Common myeloid progenitor, CD34-positive (primary cell): ENCODE measurements at regions not wholly inside any gene's neighbourhood (a gene's known extent, or its start where the extent isn't known, plus 50 kb on each side); places are given as distances from the start of the nearest gene placed in this dataset.
"Not testable (repeated sequence)": the region's sequence is repeated elsewhere in the genome, so short reads cannot be mapped to it uniquely, and the experiment has no call there.

Experiments used
- CTCF ChIA-PET: fragments of 350-600 bp; sonication (Branson Sonifier 250); formaldehyde crosslinking; loops from one replicate; lab custom pipeline; 2021; ENCODE audit warnings: antibody characterized with exemption; lab: Charles Lee
- POLR2A ChIA-PET: fragments of 350-600 bp; sonication (Branson Sonifier 250); formaldehyde crosslinking; loops from one replicate; lab custom pipeline; 2021; ENCODE audit warnings: antibody characterized with exemption; lab: Charles Lee
- DNase-seq, 3 donors: peaks; one replicate each; pipeline versions ENCODE4 v3.0.0 to v3.0.0-alpha.2; 2013
- H3K27ac ChIP-seq, 2 experiments: 1 replicate in 1 of 2; 2 replicates in 1 of 2; pipeline ENCODE4 v1.7.0; 2013; ENCODE audit warnings: inconsistent platforms in 2 of 2, low read length in 2 of 2, mild to moderate bottlenecking in 2 of 2, low read depth in 1 of 2, moderate library complexity in 1 of 2; ENCODE audit not compliant: severe bottlenecking in 2 of 2, insufficient read depth in 1 of 2, poor library complexity in 1 of 2
- H3K27me3 ChIP-seq, 5 experiments: replicated peaks in 2 of 5; 1 replicate in 3 of 5; 2 replicates in 2 of 5; pipeline versions ENCODE4 v1.6.1 to v1.7.0; 2013; ENCODE audit warnings: low read length in 4 of 5, mild to moderate bottlenecking in 2 of 5, moderate library complexity in 2 of 5, inconsistent platforms in 1 of 5; ENCODE audit not compliant: insufficient read depth in 5 of 5, control insufficient read depth in 4 of 5
- H3K36me3 ChIP-seq, 4 experiments: 1 replicate in 2 of 4; 2 replicates in 2 of 4; pipeline versions ENCODE4 v1.6.1 to v1.7.0; 2013; ENCODE audit warnings: low read length in 3 of 4, control low read depth in 1 of 4, mild to moderate bottlenecking in 1 of 4; ENCODE audit not compliant: control insufficient read depth in 4 of 4, insufficient read depth in 4 of 4
- H3K4me1 ChIP-seq, 4 experiments: 1 replicate in 3 of 4; 2 replicates in 1 of 4; pipeline versions ENCODE4 v1.6.1 to v1.7.1; 2013; ENCODE audit warnings: low read length in 3 of 4, mild to moderate bottlenecking in 3 of 4, control low read depth in 1 of 4, inconsistent platforms in 1 of 4, moderate library complexity in 1 of 4; ENCODE audit not compliant: control insufficient read depth in 4 of 4, insufficient read depth in 4 of 4; ENCODE audit errors: control extremely low read depth in 1 of 4
- H3K4me3 ChIP-seq, 7 experiments: 1 replicate in 4 of 7; 2 replicates in 3 of 7; pipeline versions ENCODE4 v1.5.1 to v1.7.0; 2013; ENCODE audit warnings: mild to moderate bottlenecking in 7 of 7, low read length in 6 of 7, moderate library complexity in 6 of 7, inconsistent platforms in 2 of 7, low read depth in 2 of 7, control low read depth in 1 of 7; ENCODE audit not compliant: insufficient read depth in 4 of 7, control insufficient read depth in 1 of 7; ENCODE audit errors: extremely low read depth in 1 of 7
- H3K9me3 ChIP-seq, 5 experiments: 1 replicate in 4 of 5; 2 replicates in 1 of 5; pipeline versions ENCODE4 v1.6.1 to v1.7.1; 2013; ENCODE audit warnings: low read length in 4 of 5, mild to moderate bottlenecking in 2 of 5, inconsistent platforms in 1 of 5, low read depth in 1 of 5, moderate library complexity in 1 of 5; ENCODE audit not compliant: control insufficient read depth in 4 of 5, insufficient read depth in 2 of 5; ENCODE audit errors: control extremely low read depth in 1 of 5
- WGBS: methylation state at CpG from one replicate; pipeline ENCODE4 v1.1.5; 2013; ENCODE audit not compliant: insufficient coverage; 5-methylcytosine and 5-hydroxymethylcytosine counted together

GRCh38 chr4:134518574-134519217 lies 317.1 kb upstream of the PABPC4L start:
- H3K27ac ChIP-seq, result no peak overlapping the region
- peak in 1 of 3 donors; percentile 1 for DNase-seq
- no peaks in the 10 kb centered on the region for H3K27me3 ChIP-seq
- H3K4me3 ChIP-seq, result no peak overlapping the region
- ChIA-PET POLR2A (no interaction called here), CTCF (no interaction called here)
- peaks cover 0 to 4% (median 0%) of the 10 kb centered on the region in 4 experiments for H3K4me1 ChIP-seq
- H3K36me3 ChIP-seq, result no peaks in the 10 kb centered on the region
- WGBS, result 14% methylated on average over 1 of the region's 3 CpGs
- H3K9me3 ChIP-seq, result no peaks in the 10 kb centered on the region

- no CpG with 5 or more reads among the region's 2 CpGs for WGBS
- Histone ChIP-seq H3K9me3 (no peaks in the 10 kb centered on the region), H3K36me3 (no peaks in the 10 kb centered on the region), H3K27ac (no peak overlapping the region), H3K4me3 (no peak overlapping the region), H3K4me1 (no peaks in the 10 kb centered on the region), H3K27me3 (no peaks in the 10 kb centered on the region)
- no peak for DNase-seq
- ChIA-PET POLR2A (no interaction called here), CTCF (interaction anchor here (1.7 kb wide), 1 partner anchor 9 kb away, joined by 3 read pairs; no protein-coding TSS in a partner anchor)
Observed at GRCh38 chr4:134510544-134510943, 309.0 kb upstream of the PABPC4L start.

GRCh38 chr4:134505511-134505910 lies 303.9 kb upstream of the PABPC4L start:
- no peaks in the 10 kb centered on the region for H3K9me3 ChIP-seq
- H3K27ac ChIP-seq, result no peak overlapping the region
- H3K4me1 ChIP-seq, result no peaks in the 10 kb centered on the region
- no peak for DNase-seq
- ChIA-PET CTCF (no interaction called here), POLR2A (no interaction called here)
- no peaks in the 10 kb centered on the region for H3K36me3 ChIP-seq
- no peak overlapping the region for H3K4me3 ChIP-seq
- H3K27me3 ChIP-seq, result no peaks in the 10 kb centered on the region
- WGBS, result no CpG with 5 or more reads among the region's 1 CpG

- CTCF ChIA-PET, result no interaction called here
- Histone ChIP-seq H3K4me3 (no peak overlapping the region), H3K27ac (no peak overlapping the region), H3K36me3 (no peaks in the 10 kb centered on the region), H3K27me3 (no peaks in the 10 kb centered on the region), H3K4me1 (no peaks in the 10 kb centered on the region), H3K9me3 (no peaks in the 10 kb centered on the region)
- POLR2A ChIA-PET, result no interaction called here
- no peak for DNase-seq
- WGBS, result 89% methylated on average over 10 of the region's 16 CpGs
Observed at GRCh38 chr4:134501973-134502643, 300.5 kb upstream of the PABPC4L start.

- H3K36me3 ChIP-seq, H3K4me3 ChIP-seq, CTCF ChIA-PET, H3K9me3 ChIP-seq, DNase-seq, H3K27ac ChIP-seq, POLR2A ChIA-PET, H3K27me3 ChIP-seq, H3K4me1 ChIP-seq: not testable (repeated sequence)
- 94% methylated on average over 7 of the region's 11 CpGs for WGBS
Observed at GRCh38 chr4:134501488-134501887, 299.9 kb upstream of the PABPC4L start.

- H3K4me3 ChIP-seq, result no peak overlapping the region
- no peak for DNase-seq
- no peak overlapping the region for H3K27ac ChIP-seq
- CTCF ChIA-PET, result no interaction called here
- H3K4me1 ChIP-seq, result no peaks in the 10 kb centered on the region
- no peaks in the 10 kb centered on the region for H3K27me3 ChIP-seq
- H3K9me3 ChIP-seq, result peaks cover 0 to 1% (median 0%) of the 10 kb centered on the region in 5 experiments
- POLR2A ChIA-PET, result no interaction called here
- no peaks in the 10 kb centered on the region for H3K36me3 ChIP-seq
- WGBS, result no CpG with 5 or more reads among the region's 1 CpG
Observed at GRCh38 chr4:134499074-134499473, 297.5 kb upstream of the PABPC4L start.

GRCh38 chr4:134490863-134491262 lies 289.3 kb upstream of the PABPC4L start:
- CTCF ChIA-PET, result no interaction called here
- no CpG with 5 or more reads among the region's 1 CpG for WGBS

More at GRCh38 chr4:134490863-134491262, 289.3 kb upstream of the PABPC4L start:
- POLR2A ChIA-PET, result no interaction called here
- Histone ChIP-seq H3K27me3 (no peaks in the 10 kb centered on the region), H3K9me3 (peaks cover 0 to 6% (median 0%) of the 10 kb centered on the region in 5 experiments), H3K4me1 (no peaks in the 10 kb centered on the region), H3K36me3 (no peaks in the 10 kb centered on the region), H3K4me3 (no peak overlapping the region), H3K27ac (no peak overlapping the region)
- no peak for DNase-seq
